ENCODE measurements at regions not wholly inside any gene's neighbourhood (a gene's known extent, or its start where the extent isn't known, plus 50 kb on each side); places are given as distances from the start of the nearest gene placed in this dataset.
A peak's percentile ranks its signal among the peaks of the same experiment; 100 is the strongest.

DNA sequence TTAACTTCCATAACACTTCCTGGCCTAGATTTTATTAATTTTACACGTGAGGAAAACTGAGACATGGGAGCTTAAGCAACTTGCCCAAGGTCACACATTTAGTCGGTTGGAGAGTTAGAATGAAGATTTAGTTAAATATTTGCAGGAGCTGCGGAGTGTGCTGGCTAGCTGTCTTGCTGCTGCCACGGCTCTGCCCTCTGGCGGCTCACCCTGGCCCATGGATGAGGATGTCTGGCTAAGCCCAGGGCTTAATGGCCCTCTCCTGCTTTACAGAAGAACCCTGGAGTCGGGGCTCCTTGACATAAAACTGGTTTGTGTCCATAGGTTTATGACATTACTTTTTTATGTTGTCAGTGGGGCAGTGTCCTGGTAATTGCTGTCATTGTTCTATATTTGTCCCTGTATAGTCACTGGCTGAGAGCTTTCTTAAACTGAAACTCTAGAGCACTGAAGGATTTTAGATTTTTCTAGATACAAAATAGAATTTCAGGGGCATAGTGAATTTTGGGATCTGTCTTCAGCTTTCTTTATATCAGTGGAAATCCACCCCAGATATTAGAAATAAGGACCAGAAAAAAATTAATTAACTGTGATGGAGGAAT is 88.9 kb upstream of the WLS start:
- TF ChIP-seq, protein P1, sequence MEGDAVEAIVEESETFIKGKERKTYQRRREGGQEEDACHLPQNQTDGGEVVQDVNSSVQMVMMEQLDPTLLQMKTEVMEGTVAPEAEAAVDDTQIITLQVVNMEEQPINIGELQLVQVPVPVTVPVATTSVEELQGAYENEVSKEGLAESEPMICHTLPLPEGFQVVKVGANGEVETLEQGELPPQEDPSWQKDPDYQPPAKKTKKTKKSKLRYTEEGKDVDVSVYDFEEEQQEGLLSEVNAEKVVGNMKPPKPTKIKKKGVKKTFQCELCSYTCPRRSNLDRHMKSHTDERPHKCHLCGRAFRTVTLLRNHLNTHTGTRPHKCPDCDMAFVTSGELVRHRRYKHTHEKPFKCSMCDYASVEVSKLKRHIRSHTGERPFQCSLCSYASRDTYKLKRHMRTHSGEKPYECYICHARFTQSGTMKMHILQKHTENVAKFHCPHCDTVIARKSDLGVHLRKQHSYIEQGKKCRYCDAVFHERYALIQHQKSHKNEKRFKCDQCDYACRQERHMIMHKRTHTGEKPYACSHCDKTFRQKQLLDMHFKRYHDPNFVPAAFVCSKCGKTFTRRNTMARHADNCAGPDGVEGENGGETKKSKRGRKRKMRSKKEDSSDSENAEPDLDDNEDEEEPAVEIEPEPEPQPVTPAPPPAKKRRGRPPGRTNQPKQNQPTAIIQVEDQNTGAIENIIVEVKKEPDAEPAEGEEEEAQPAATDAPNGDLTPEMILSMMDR (conservative IDR thresholded peaks at IDR 0.05), result peak; percentile 90
- no peak for TF ChIP-seq ZFX (IDR thresholded peaks at IDR 0.05)

Data from C4-2B (cell line).